Dedifferentiated amniotic fluid mesenchymal stem cell (primary cell): ENCODE measurements at regions not wholly inside any gene's neighbourhood (a gene's known extent, or its start where the extent isn't known, plus 50 kb on each side); places are given as distances from the start of the nearest gene placed in this dataset.

Experiments used
- DNase-seq: peaks from one replicate; pipeline ENCODE4 v3.0.0-alpha.2; 2016; ENCODE audit errors: extremely low spot score

- DNase-seq: no peak
Observed at GRCh38 chr6:166046982-166047381, 120.7 kb downstream of the TBXT start.

- DNase-seq: no peak
Observed at GRCh38 chr6:166046226-166046625, 121.4 kb downstream of the TBXT start.

- no peak for DNase-seq
Observed at GRCh38 chr6:166045860-166046200, 121.8 kb downstream of the TBXT start.

GRCh38 chr6:166045173-166045859, 122.3 kb downstream of the TBXT start:
- DNase-seq: no peak

GRCh38 chr6:166041277-166041676, 126.4 kb downstream of the TBXT start:
- DNase-seq: no peak

- DNase-seq: no peak
Observed at GRCh38 chr6:166040292-166040691, 127.4 kb downstream of the TBXT start.

- DNase-seq: no peak
Observed at GRCh38 chr6:166036316-166037095, 131.1 kb downstream of the TBXT start.

GRCh38 chr6:166032366-166033200, 135.1 kb downstream of the TBXT start:
- DNase-seq: no peak

GRCh38 chr6:166031275-166031674, 136.4 kb downstream of the TBXT start:
- no peak for DNase-seq

- DNase-seq: no peak
Observed at GRCh38 chr6:166029506-166029905, 138.1 kb downstream of the TBXT start.

GRCh38 chr6:166027761-166028160, 139.9 kb downstream of the TBXT start:
- DNase-seq: no peak

- no peak for DNase-seq
Observed at GRCh38 chr6:166026586-166027126, 141.0 kb downstream of the TBXT start.

- peak; percentile 17 for DNase-seq
Observed at GRCh38 chr6:166025149-166025898, 142.3 kb downstream of the TBXT start.

- DNase-seq: no peak
Observed at GRCh38 chr6:166024252-166024651, 143.4 kb downstream of the TBXT start.

GRCh38 chr6:166023273-166023989, 144.2 kb downstream of the TBXT start:
- DNase-seq: no peak

- no peak for DNase-seq
Observed at GRCh38 chr6:166021429-166021828, 146.2 kb downstream of the TBXT start.

- DNase-seq: no peak
Observed at GRCh38 chr6:166019214-166019613, 148.4 kb downstream of the TBXT start.

- DNase-seq: no peak
Observed at GRCh38 chr6:166017032-166017635, 150.5 kb downstream of the TBXT start.

- DNase-seq: no peak
Observed at GRCh38 chr6:166014966-166015365, 152.7 kb downstream of the TBXT start.
